Mesothelial cell of epicardium (in vitro differentiated cells): ENCODE measurements at regions not wholly inside any gene's neighbourhood (a gene's known extent, or its start where the extent isn't known, plus 50 kb on each side); places are given as distances from the start of the nearest gene placed in this dataset.
"Not testable (repeated sequence)": the region's sequence is repeated elsewhere in the genome, so short reads cannot be mapped to it uniquely, and the experiment has no call there.

Experiments used
- DNase-seq, 2 experiments: peaks; one replicate each; pipeline ENCODE4 v3.0.0; 2021; ENCODE audit warnings: low spot score in 2 of 2; ENCODE audit not compliant: unreplicated experiment in 2 of 2
- H3K27ac Mint-ChIP-seq: 2 replicates; pipeline ENCODE4 v1.8.0; 2021; ENCODE audit warnings: mixed read lengths
- H3K27me3 Mint-ChIP-seq: 2 replicates; pipeline ENCODE4 v1.8.0; 2021; ENCODE audit warnings: low read depth, mixed read lengths
- H3K36me3 Mint-ChIP-seq: 2 replicates; pipeline ENCODE4 v1.8.0; 2021; ENCODE audit warnings: mixed read lengths
- H3K4me1 Mint-ChIP-seq: 2 replicates; pipeline ENCODE4 v1.8.0; 2021; ENCODE audit warnings: mixed read lengths
- H3K4me3 Mint-ChIP-seq: 2 replicates; pipeline ENCODE4 v1.8.0; 2021; ENCODE audit warnings: mild to moderate bottlenecking, moderate library complexity, mixed read lengths
- H3K9me3 Mint-ChIP-seq: 2 replicates; pipeline ENCODE4 v1.8.0; 2021; ENCODE audit warnings: mixed read lengths
- CTCF ChIP-seq: fragments of 200-600 bp; sonication (generic); IDR thresholded peaks from one replicate; pipeline ENCODE4 v1.5.0; 2021; ENCODE audit warnings: antibody characterized with exemption; ENCODE audit not compliant: unreplicated experiment

DNA sequence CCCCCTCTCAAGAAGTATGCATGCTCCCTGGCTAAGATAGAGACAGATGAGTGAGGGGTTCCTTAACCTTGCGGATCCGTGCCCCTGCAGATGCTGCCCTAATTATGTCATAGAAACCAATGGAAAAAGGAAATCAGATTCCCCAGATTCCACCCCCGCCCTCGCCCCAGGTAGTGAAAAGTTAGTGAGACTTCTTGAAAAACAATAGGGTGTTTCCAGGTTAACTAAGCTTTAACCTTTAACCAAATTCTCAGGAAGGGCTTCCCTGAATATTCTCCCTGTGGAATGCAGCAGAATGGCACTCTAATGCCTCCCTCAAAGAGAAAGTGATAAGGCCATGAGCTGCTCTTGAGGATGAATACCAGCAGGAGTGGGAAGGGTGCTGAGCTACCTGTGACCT, 116.0 kb upstream of the RANBP3L start:
- no peak for TF ChIP-seq CTCF
- DNase-seq, result no peak

GRCh38 chr5:36418152-36418979, 116.7 kb upstream of the RANBP3L start:
- no peak overlapping the region for H3K4me3 Mint-ChIP-seq
- no peak for TF ChIP-seq CTCF
- H3K9me3 Mint-ChIP-seq, result no peaks in the 10 kb centered on the region
- no peaks in the 10 kb centered on the region for H3K36me3 Mint-ChIP-seq
- H3K4me1 Mint-ChIP-seq, result peaks cover 46% of the 10 kb centered on the region
- no peaks in the 10 kb centered on the region for H3K27me3 Mint-ChIP-seq
- DNase-seq, result no peak
- no peak overlapping the region for H3K27ac Mint-ChIP-seq

More for the DNA sequence above, 116.0 kb upstream of the RANBP3L start:
- Mint-ChIP-seq H3K27me3 (peaks cover 2% of the 10 kb centered on the region), H3K4me1 (peaks cover 40% of the 10 kb centered on the region), H3K9me3 (peaks cover 5% of the 10 kb centered on the region), H3K36me3 (no peaks in the 10 kb centered on the region), H3K4me3 (no peak overlapping the region), H3K27ac (no peak overlapping the region)

- no peak for TF ChIP-seq CTCF
- Mint-ChIP-seq H3K4me3 (no peak overlapping the region), H3K36me3 (no peaks in the 10 kb centered on the region), H3K27ac (no peak overlapping the region), H3K4me1 (peaks cover 56% of the 10 kb centered on the region), H3K27me3 (no peaks in the 10 kb centered on the region), H3K9me3 (no peaks in the 10 kb centered on the region)
- DNase-seq, result no peak
Measured at GRCh38 chr5:36421256-36421655, 119.6 kb upstream of the RANBP3L start.

DNA sequence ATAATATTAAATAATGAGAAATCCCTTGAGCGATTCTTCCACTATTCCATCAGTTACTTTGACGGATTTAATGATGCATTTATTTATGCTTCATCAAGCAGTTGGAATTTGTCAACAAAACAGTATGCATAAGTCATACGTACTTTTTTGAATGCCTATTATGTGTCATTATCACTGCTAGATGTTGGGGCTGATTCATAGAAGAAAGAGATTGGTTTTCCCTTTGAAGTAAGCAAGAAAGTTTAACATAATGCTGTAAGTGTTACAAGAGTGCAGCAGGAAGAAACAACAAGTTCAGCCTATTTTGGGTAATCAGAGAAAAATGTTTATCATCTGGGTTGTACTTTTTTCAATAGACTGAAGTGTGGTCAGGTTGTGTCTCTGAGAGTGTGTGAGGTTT, 121.2 kb upstream of the RANBP3L start:
- H3K36me3 Mint-ChIP-seq, result no peaks in the 10 kb centered on the region
- no peak for TF ChIP-seq CTCF
- H3K4me3 Mint-ChIP-seq, result no peak overlapping the region
- DNase-seq, result no peak
- H3K4me1 Mint-ChIP-seq, result peaks cover 42% of the 10 kb centered on the region
- H3K27me3 Mint-ChIP-seq, result no peaks in the 10 kb centered on the region
- H3K27ac Mint-ChIP-seq, result peak overlapping the region; percentile 78
- H3K9me3 Mint-ChIP-seq, result peaks cover 12% of the 10 kb centered on the region

DNA sequence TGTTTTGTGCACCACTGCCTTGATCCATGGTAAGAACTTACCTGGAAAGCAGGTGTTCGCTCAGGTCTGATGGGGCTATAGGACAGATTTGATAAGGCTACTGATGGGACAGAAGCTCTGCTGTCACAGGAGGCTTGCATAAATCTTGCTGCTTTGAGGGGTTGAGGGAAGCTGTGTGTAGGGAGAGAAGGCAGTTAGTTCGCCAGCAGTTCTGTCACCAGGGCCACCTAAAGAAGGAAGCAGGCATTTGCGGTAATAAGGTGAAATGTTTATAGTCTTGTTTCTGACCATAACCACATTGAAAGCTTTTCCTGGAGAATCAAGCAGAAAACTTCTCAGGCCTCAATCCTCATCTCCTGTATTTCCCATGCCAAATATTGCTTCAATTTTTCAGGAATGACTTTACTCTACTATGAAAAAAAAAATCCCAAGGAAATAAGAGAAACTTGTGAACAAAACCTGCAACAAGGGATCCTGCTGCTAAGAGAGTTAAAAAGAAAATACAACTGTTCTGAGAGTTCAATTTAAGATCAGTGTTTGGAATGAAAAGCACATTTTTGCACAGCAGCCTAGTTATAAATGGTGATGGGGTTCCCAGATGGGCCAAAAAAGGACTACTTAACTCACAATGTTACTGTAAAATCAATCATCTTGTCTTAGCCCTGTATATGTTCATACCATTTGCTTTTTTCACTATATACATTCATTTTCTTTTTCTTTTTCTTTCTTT, 122.0 kb upstream of the RANBP3L start:
- no peak for TF ChIP-seq CTCF
- no peaks in the 10 kb centered on the region for H3K27me3 Mint-ChIP-seq
- peaks cover 12% of the 10 kb centered on the region for H3K9me3 Mint-ChIP-seq
- H3K36me3 Mint-ChIP-seq, result no peaks in the 10 kb centered on the region
- peaks cover 37% of the 10 kb centered on the region for H3K4me1 Mint-ChIP-seq
- no peak overlapping the region for H3K4me3 Mint-ChIP-seq
- DNase-seq, result no peak
- H3K27ac Mint-ChIP-seq, result peak overlapping the region; percentile 78

DNA sequence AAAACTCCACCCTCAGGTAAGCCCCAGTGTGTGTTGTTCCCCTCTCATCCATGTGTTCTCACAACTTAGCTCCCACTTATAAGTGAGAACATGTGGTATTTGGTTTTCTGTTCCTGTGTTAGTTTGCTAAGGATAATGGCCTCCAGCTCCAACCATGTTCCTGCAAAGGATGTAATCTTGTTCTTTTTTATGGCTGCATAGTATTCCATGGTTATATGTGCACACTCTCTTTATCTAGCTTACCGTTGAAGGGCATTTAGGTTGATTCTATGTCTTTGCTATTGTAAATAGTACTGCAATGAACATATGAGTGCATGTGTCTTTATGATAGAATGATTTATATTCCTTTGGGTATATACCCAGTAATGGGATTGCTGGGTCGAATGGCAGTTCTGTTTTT, 124.4 kb upstream of the RANBP3L start:
- H3K4me3 Mint-ChIP-seq, H3K36me3 Mint-ChIP-seq, DNase-seq, H3K27ac Mint-ChIP-seq, H3K27me3 Mint-ChIP-seq: not testable (repeated sequence)
- H3K9me3 Mint-ChIP-seq, result peaks cover 24% of the 10 kb centered on the region
- peaks cover 29% of the 10 kb centered on the region for H3K4me1 Mint-ChIP-seq
